ENCODE measurements at regions not wholly inside any gene's neighbourhood (a gene's known extent, or its start where the extent isn't known, plus 50 kb on each side); places are given as distances from the start of the nearest gene placed in this dataset.

- TF ChIP-seq, protein P1, sequence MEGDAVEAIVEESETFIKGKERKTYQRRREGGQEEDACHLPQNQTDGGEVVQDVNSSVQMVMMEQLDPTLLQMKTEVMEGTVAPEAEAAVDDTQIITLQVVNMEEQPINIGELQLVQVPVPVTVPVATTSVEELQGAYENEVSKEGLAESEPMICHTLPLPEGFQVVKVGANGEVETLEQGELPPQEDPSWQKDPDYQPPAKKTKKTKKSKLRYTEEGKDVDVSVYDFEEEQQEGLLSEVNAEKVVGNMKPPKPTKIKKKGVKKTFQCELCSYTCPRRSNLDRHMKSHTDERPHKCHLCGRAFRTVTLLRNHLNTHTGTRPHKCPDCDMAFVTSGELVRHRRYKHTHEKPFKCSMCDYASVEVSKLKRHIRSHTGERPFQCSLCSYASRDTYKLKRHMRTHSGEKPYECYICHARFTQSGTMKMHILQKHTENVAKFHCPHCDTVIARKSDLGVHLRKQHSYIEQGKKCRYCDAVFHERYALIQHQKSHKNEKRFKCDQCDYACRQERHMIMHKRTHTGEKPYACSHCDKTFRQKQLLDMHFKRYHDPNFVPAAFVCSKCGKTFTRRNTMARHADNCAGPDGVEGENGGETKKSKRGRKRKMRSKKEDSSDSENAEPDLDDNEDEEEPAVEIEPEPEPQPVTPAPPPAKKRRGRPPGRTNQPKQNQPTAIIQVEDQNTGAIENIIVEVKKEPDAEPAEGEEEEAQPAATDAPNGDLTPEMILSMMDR (IDR thresholded peaks at IDR 0.05): no peak
- no peak for TF ChIP-seq POLR2A (IDR thresholded peaks at IDR 0.05)
These were observed 351.6 kb upstream of the TBX3 start for GRCh38 chr12:115035535-115036107.

Measured in thyroid gland (tissue), 4 donors.